Stimulated activated CD8-positive, alpha-beta memory T cell treated with anti-CD3 and anti-CD28 coated beads, Interleukin-7, amount 100 ng/mL, for 24 hours (primary cell): ENCODE measurements at regions not wholly inside any gene's neighbourhood (a gene's known extent, or its start where the extent isn't known, plus 50 kb on each side); places are given as distances from the start of the nearest gene placed in this dataset.

Source experiments
- DNase-seq: peaks from one replicate; pipeline ENCODE4 v3.0.0-alpha.2; 2020; ENCODE audit warnings: low read depth

DNA sequence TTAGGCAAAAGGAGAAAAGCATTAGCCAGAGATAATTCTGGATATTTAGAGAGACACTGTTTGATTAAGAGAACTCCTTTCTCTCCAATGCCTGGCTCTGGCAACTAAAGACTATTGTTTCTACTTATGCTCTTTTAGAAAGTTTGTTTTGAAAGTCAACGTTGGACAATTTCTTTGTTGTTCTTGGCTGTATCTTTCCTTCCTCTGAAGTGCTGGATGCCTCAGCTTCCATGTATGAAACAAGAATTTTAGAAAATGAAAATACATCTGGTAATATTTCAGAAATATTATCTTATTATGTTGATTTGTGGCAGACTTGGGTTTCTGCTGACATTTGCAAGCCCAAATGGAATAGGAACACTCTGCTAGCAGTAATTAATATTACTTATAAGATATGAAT is 382.6 kb downstream of the SNAPC1 start:
- no peak for DNase-seq

DNA sequence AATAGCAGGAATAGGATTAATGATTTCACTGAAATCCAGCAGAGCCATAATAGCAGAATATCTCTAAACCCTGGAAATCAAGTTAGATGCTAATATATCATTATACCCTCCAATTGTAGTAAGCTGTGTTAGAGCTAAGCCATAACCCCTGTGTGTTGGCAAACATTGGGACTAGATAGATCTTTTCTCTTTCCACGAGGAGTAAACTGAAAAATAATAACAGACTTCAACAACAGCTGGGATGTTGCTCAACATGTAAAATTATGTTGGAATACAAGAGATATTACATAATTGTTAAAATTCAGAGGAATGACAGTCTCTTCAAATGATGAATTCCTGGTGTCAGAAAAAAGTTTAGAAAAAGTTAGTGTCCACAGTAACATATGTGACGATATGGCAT is 383.8 kb downstream of the SNAPC1 start:
- DNase-seq: no peak

- no peak for DNase-seq
Measured at GRCh38 chr14:62156052-62156451, 393.8 kb downstream of the SNAPC1 start.

DNA sequence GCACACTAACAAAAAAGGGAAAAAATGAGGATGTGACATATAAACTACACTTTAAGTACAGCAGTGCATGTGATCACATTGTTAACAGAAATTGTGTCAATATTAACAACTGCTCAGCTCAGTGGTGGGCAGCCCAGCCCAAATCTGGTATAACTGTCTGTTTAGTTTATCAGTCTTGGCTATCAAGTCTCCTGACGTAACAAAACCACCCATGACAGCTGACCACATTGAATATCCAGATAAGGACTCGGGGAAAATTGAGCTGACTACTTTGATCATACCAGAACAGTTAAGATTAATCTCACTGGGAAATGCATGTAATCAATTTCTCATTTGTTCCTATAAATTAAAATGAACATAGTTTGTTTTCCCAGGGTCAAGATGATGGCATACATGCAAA is 396.6 kb downstream of the SNAPC1 start:
- DNase-seq: no peak

GRCh38 chr14:62159314-62159713 is 397.1 kb downstream of the SNAPC1 start:
- DNase-seq: no peak

- no peak for DNase-seq
Measured at GRCh38 chr14:62162998-62163589, 400.9 kb downstream of the SNAPC1 start.

- DNase-seq: no peak
Measured at GRCh38 chr14:62168564-62169155, 406.4 kb downstream of the SNAPC1 start.

- no peak for DNase-seq
Measured at GRCh38 chr14:62179367-62180018, 417.3 kb downstream of the SNAPC1 start.

GRCh38 chr14:62181591-62181990 is 419.4 kb downstream of the SNAPC1 start:
- DNase-seq: no peak

DNA sequence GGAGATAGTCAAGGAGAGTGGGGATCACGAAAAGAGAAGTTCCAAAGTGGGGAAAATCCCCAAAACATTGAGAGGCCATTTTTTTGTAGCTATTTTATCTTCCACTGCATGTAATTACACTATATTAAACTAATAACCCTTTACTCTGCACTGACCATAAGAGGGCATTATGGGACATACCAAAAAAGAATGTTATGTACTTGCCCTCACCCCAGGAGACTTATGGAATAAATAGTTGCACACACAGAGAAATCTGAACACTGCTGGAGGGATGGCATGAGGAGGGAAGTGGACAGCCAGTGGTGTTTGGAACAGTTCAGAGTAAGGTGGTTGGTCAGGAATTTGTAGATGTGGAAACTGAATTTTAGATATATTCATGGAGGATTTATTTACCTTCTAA is 422.9 kb downstream of the SNAPC1 start:
- DNase-seq: no peak

DNA sequence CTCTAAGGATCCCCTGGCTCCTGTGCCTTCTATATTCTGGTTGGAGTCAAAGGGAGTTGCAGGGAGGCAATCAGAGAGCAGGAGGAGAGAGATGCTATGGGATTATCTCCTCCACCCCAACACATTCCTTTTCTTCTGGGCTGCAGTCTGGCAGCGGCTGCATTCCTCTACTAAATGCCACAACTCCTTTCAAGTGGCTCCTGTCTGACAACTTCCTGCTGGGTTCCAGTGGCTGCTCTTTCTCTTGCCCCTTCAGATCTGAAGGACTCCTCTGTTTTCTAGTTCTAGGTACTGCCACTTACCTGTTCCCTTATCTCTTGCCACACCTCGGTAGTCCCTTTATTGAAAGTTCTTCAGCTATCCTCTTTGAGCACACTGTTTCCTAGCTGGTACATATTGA is 425.0 kb downstream of the SNAPC1 start:
- no peak for DNase-seq

DNA sequence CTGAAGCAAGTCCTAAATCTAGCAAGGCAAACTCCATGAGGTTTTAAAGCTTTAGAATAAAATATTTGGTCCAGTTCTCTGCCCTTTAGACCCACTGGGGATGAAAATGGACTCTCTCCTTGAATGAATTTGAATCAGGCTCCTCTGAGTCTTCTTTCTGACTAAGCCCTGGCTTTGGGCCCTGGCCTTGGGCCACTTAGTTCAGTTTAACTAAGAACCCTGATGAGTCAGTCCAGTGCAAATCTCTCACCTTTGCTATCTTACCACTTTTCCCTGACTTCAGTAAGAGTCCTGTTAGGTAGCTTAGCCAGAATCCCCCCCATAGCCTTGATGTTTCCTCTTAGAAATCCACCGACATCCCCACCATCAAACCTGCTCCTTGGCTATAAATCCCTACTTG is 427.5 kb downstream of the SNAPC1 start:
- DNase-seq: no peak

DNA sequence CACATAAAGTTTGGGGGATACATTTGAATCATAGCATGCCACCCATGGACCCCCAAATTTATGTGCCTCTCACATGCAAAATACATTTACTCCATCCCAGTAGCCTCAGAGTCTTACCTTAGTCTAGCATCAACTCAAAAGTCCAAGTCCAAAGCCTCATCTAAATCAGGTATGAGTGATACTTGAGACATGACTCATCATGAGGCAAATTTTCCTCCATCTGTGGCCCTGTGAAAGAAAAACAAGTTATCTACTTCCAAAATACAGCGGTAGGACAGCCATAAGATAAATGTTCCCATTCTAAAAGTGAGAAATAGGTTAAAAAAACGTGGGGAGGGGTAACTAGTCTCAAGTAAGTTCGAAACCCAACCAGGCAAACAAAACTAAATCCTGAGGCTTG is 444.2 kb downstream of the SNAPC1 start:
- no peak for DNase-seq

DNA sequence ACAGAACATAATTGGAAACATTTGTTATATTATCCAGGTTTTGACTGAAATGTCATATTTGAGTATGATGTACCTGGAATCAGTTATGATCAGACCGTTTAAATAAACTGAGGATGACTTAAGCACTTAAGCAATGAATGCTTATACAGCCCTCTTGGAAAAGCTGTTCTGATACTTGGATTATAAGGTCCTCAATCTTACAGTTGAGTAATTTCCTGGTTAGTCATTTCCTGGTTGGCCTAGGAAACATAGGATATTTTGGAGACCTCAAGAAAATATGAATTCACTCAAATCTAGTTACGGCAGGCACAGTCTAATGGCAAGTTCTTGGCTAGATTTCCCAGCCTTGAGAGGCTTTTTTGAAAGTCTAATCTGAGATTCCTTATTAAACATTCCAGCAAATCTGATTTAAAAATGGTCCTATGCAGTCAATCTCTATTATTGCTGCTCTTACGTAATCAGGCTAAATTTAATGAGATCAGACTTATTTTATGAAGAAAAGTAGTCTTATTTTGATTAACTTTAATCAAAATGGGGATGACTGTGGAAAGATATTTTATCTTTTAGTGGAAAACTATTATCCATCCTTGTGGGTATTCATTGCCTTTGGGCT is 447.2 kb downstream of the SNAPC1 start:
- no peak for DNase-seq

GRCh38 chr14:62213516-62213915 is 451.3 kb downstream of the SNAPC1 start:
- no peak for DNase-seq

GRCh38 chr14:62216121-62216520 is 453.9 kb downstream of the SNAPC1 start:
- no peak for DNase-seq

DNA sequence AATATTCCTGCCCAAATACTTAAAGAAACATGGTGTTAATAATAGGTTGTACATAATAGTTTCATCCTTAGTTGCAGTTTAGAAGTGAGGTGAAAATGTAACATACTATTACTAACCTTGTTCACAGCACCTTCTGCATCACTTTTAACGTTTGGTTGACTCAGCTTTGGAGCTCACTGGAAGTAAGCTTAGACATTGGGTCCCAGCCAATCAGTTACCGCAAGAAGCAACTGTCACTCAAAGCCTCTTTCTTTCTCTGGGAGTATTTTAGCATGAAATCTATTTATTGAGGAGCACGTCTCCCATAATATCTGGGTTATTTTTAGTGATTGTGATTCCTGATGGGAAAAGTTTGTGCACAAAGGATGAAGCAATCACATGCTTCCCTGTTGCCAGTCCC is 472.6 kb downstream of the SNAPC1 start:
- no peak for DNase-seq

DNA sequence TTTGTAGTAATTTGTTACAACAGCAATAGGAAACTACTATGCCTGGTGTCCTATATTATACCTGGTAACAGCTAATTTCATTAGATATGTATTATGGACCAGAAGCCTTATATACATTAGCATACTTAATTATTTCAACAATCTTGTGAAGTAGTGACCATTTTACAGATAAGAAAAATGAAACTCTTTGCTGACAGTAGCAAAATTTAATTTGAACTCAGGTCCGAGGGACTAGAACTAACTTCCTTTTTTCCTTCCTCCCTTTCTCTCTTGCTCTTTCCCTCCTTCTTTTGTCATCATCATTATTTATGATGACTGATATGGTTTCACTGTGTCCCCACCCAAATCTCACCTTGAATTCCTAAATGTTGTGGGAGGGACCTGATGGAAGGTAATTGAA is 482.0 kb downstream of the SNAPC1 start:
- no peak for DNase-seq

GRCh38 chr14:62247266-62247665 is 485.0 kb downstream of the SNAPC1 start:
- DNase-seq: no peak

DNA sequence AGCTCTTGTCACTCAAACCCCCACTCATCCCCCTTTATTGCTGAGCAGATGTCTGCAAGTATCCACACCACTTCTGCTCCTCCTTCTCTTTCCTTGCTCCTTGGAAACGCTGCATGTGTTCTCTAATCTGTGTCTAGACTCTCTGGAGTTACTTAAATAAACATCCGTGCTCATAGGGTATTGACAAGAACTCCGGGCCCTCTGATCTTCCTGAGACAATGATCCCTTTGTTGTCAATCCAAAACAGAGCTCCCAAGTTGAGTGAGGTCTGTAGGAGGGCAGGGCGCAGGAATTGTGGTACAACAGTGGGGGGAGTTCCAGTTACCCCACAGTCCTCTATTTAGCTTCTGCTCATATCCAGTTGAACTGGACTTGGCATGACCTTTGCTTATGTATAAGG is 489.0 kb downstream of the SNAPC1 start:
- DNase-seq: no peak

GRCh38 chr14:62253171-62253570 is 491.0 kb downstream of the SNAPC1 start:
- no peak for DNase-seq

GRCh38 chr14:62253911-62254310 is 491.7 kb downstream of the SNAPC1 start:
- DNase-seq: no peak

DNA sequence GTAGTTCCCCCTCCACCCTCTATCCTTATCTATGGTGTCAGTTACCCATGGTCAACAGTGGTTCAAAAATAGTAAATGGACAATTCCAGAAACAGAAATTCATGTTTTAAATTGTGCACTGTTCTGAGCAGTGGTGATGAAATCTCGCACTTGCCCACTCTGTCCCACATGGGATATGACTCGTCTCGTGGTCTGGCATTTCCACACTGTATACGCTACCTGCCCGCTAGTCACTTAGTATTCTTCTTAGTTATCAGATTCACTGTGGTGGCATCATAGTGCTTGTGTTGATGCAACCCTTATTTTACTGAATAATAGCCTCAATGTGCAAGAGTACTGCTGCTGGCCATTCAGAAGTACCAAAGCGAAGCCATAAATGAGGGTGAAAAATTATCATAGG is 507.0 kb downstream of the SNAPC1 start:
- DNase-seq: no peak
